ENCODE measurements at regions not wholly inside any gene's neighbourhood (a gene's known extent, or its start where the extent isn't known, plus 50 kb on each side); places are given as distances from the start of the nearest gene placed in this dataset.
A peak's percentile ranks its signal among the peaks of the same experiment; 100 is the strongest.

DNA sequence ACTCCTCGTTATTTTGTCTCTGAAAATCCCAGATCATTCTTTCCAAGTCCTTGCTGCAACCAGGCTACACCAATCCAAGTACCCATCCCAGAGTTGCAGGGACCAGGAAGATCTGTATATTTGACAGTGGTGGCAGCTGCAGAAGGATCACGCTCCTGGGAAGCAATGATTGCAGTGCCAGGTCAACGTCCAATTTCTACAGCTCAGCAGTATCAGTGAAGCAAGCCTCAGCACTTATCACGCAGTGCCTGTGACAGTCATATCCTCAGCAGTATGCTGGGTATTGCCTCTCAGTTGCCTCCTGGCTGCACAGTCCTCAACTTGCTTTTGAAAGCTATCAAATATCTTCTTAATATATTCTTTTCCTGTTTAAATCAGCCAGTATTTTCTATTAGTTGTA lies 66.7 kb downstream of the BARHL2 start:
- DNase-seq: no peak

GRCh38 chr1:90640325-90640724 lies 76.8 kb downstream of the BARHL2 start:
- DNase-seq: no peak

DNA sequence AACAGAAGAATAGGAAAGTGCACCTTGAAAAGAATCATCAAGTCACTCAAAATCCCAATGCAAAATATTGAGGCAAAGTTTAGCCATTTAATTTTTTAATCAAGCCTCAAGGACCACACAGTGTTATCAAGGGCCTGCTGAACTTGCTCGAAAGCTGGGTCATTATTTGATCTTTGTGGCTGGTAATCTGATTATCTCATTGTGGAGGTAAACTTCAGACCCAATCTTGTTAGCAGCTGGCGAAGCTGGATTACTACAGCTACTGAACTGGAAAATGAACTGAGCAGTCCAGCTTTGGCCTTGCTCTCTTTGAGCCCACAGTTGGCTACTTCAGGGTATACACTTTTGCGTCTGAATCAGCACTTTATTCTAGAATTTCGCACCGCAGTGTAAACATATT lies 94.4 kb downstream of the BARHL2 start:
- no peak for DNase-seq

- DNase-seq: no peak
These were observed 95.1 kb downstream of the BARHL2 start for GRCh38 chr1:90621986-90622385.

GRCh38 chr1:90616395-90616794 lies 100.7 kb downstream of the BARHL2 start:
- DNase-seq: no peak

DNA sequence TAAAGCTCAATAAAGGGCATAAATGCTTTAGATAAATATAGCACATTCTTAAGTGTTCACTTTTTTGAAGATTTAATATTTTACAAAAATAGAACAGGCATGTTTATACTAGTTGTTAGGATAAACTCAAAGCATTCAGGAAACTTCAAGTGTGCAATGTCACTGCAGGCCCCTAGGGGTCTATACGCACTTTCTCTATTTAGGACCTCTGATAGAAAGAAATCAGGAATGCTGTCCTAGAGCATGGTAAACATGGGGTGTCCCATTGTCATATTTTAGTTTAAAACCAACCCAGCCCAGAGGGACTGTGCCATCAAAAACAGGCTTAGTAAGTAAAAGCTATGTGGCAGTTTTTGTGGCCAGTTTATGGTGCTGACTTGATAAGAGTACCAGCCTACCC lies 102.2 kb downstream of the BARHL2 start:
- no peak for DNase-seq

GRCh38 chr1:90613371-90613770 lies 103.7 kb downstream of the BARHL2 start:
- no peak for DNase-seq

GRCh38 chr1:90612033-90612432 lies 105.1 kb downstream of the BARHL2 start:
- DNase-seq: no peak

- DNase-seq: no peak
These were observed 109.4 kb downstream of the BARHL2 start for GRCh38 chr1:90607736-90608135.

DNA sequence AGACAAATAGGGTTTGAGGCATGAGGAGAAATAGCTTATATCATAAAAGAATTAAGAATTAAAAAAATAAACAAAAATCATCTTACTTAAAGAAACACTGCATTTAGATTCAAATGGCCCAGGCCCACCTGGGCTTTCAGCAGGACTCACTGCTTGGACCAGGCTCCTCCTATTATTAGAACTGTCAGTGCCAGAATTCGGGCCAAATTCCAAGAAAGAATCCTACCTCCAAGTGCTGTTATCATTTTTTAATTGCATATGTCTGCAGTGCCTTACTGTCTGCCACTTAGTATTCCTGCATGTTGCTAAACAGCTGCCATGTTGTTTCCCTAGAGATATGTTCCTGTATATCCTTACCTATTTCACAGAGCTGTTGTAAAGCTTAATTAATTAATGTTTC lies 112.0 kb downstream of the BARHL2 start:
- DNase-seq: no peak

GRCh38 chr1:90593312-90593711 lies 123.8 kb downstream of the BARHL2 start:
- DNase-seq: no peak

GRCh38 chr1:90591970-90592356 lies 125.1 kb downstream of the BARHL2 start:
- no peak for DNase-seq

GRCh38 chr1:90591355-90591969 lies 125.6 kb downstream of the BARHL2 start:
- no peak for DNase-seq

DNA sequence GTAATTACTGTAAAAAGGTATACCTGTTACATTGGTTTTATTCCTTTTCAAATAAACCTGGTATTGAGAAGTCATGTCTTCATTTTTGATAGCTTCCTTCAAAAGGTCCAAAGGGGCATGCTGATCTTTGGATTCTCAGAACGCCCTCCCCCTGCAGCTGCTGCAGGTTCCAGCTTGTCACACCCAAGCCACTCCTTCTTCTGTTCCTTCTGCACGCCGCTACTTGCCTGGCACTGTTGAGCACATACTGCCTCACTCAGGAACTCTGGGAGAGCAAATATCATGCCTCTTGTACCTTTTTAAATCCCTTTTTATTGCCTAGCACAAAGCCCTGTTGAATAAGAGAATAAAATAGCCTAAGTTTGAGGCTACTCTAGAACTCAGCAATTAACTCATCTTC lies 136.9 kb downstream of the BARHL2 start:
- no peak for DNase-seq

GRCh38 chr1:90579212-90579802 lies 137.8 kb downstream of the BARHL2 start:
- DNase-seq: peak in 1 of 2 donors; percentile 50

DNA sequence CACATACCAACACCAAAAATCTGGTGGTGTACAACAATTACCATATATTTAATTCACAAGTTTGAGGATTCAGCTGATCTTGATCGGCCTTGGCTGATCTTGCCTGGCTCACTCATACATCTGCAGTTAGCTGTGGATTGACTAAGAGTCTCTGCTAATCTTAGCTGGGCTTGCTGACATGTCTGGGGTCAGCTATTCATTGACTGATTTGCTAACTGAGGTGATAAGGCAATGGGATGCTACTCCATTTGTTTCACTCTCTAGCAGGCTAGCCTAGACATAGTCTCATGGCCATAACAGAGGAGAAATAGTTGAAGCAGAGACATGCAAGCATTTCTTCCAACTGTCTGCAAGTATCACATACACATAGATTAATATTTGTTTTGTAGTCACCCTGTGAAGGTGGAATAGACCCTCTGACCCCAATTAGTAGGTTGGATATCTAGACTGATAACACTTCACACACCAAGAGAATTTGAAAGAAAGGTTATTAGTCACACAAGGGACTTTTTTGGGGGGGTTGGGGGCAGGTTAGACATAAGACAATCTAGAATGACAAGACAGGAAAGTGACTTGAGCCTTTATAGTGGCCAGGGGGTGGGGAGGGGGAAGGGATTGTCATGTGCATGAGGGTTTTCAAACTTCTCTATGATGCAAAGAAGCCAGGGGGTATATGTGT lies 142.3 kb downstream of the BARHL2 start:
- DNase-seq: no peak

DNA sequence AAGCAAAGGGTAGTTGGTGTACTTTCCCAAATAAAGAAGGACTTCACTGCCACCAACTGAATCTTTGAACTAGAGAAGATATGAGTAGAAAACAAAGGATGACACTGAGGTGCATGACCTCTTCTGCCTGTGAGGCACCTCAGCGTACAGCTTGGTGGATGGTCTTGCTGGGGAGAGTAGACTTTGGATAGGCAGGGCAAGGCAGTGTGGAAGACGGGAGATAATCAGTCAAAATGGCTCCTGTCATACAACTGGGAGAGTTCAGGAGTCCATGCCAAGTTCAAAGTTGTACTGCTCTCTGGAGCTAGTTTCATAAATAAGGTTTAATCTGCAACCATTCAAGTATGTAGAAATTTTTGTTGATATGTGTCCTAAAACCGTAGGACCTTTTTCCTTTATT lies 143.4 kb downstream of the BARHL2 start:
- no peak for DNase-seq

- DNase-seq: no peak
These were observed 144.7 kb downstream of the BARHL2 start for GRCh38 chr1:90572446-90572845.

- DNase-seq: no peak
These were observed 148.7 kb downstream of the BARHL2 start for GRCh38 chr1:90568436-90568835.

DNA sequence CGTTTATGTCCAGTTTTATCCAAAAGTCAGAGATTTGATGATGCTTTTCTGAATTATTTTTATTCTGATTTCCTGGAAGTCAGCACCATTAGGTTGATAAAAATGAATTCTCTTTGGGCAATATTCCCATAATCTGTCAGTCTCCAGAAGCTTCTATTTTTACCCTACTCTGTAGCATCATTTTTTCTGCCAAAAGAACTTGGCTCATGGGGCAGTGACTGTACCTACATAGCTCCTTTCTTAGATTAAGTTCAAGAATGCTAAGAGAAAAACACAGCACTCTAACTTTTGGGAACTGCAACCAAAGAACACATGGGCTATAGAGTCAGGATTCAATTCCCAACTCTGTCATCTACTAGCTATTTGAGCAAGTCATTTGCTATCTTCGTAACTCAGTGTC lies 152.9 kb downstream of the BARHL2 start:
- DNase-seq: no peak

DNA sequence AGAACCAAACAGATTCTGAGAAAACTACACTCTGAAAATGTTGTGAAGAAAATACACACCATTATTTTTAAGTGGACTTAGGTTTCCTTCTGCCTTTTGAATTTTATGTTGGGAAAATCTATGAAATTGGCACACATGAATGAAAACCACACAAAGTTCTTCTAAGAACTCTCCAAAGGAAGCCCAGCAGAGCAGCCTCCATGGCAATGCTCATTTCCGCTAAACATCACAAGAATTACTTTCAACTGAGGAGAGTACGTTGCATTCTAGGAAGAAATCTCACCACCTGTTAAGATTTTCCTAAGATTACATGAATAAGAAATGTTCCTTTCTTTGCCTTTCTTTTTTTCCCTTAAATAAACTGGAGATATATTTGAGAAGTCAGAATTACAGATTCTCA lies 154.2 kb downstream of the BARHL2 start:
- DNase-seq: no peak

GRCh38 chr1:90561911-90562310 lies 155.2 kb downstream of the BARHL2 start:
- no peak for DNase-seq

DNA sequence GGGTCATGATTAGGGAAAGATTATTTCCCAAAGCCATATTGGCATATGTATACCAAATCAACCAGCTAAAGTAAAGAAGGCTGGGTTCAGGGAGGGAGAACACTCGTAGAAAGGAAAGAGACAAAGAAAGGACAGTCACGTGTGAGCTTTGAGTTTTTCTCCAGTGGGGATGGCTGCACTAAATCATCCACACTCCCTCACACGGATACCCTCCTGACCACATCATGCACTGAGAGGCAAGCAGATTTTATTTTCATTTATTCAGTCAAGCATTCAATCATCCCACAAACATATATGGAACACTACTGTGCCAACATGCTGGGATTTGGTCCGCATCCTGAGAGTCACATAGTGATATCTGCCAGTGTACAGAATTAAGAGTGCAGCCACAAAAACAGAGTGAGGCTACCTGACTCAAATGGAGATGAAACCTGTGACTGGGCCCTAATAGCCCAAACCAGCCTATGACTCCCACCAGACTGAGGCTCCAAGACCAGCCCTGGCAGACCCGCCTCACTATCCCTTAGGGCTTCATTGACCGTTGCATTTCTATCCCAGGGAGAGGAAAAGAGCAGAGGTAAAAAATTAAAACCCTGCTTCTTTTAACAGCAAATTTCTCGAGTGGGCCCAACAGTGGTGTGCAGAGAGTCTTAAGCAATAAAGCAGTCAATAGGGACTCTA lies 155.9 kb downstream of the BARHL2 start:
- DNase-seq: no peak

- no peak for DNase-seq
These were observed 158.2 kb downstream of the BARHL2 start for GRCh38 chr1:90558754-90559378.

Measured in CD4-positive, alpha-beta T cell treated with Interleukin-4 for 1 hour (primary cell).